BJ (cell line): ENCODE measurements at regions not wholly inside any gene's neighbourhood (a gene's known extent, or its start where the extent isn't known, plus 50 kb on each side); places are given as distances from the start of the nearest gene placed in this dataset.

Source experiments
- CTCF ChIA-PET: fragments of 350-600 bp; formaldehyde crosslinking; extraction: SDS; loops from one replicate; lab custom pipeline; 2021; ENCODE audit warnings: antibody characterized with exemption, inconsistent platforms; lab: Yijun Ruan, JAX
- POLR2A ChIA-PET: fragments of 300-600 bp; sonication (Branson Sonifier 250); formaldehyde crosslinking; extraction: SDS; loops from one replicate; lab custom pipeline; 2021; ENCODE audit warnings: antibody characterized with exemption; lab: Charles Lee
- DNase-seq: peaks from one replicate; pipeline ENCODE4 v3.0.0-alpha.2; 2011; ENCODE audit warnings: low read depth
- H3K27me3 ChIP-seq: 2 replicates; pipeline ENCODE4 v1.6.0; 2011; ENCODE audit warnings: low read length; ENCODE audit not compliant: control insufficient read depth, insufficient read depth
- H3K36me3 ChIP-seq: 2 replicates; pipeline ENCODE4 v1.5.1; 2011; ENCODE audit warnings: low read length; ENCODE audit not compliant: control insufficient read depth, insufficient read depth
- H3K4me3 ChIP-seq: 2 replicates; pipeline ENCODE4 v1.5.1; 2011; ENCODE audit warnings: low read depth, mild to moderate bottlenecking, control low read depth, low read length
- CTCF ChIP-seq: IDR thresholded peaks from 2 replicates; pipeline ENCODE4 v1.5.1; 2011; ENCODE audit warnings: low read depth, mild to moderate bottlenecking, control low read depth, inconsistent platforms, low read length, moderate library complexity; ENCODE audit not compliant: insufficient read depth

- no peak for DNase-seq
- POLR2A ChIA-PET: no interaction called here
- CTCF ChIA-PET: interaction anchor here (1.1 to 1.2 kb wide), 2 partner anchors 9 to 184 kb away, joined by 3 to 4 read pairs; no protein-coding TSS in a partner anchor
- no peak for TF ChIP-seq CTCF
- Histone ChIP-seq H3K27me3 (no peaks in the 10 kb centered on the region), H3K4me3 (no peak overlapping the region), H3K36me3 (no peaks in the 10 kb centered on the region)
These were observed 78.0 kb upstream of the HPCAL1 start for GRCh38 chr2:10224734-10225133.

- POLR2A ChIA-PET: no interaction called here
- H3K27me3 ChIP-seq: 0 out of 2 replicates have a peak, but pooled peaks cover 1% of the 10 kb centered on the region
- DNase-seq: no peak
- H3K4me3 ChIP-seq: no peak overlapping the region
- no peak for TF ChIP-seq CTCF
- CTCF ChIA-PET: interaction anchor here (1.1 to 1.2 kb wide), 2 partner anchors 9 to 183 kb away, joined by 3 to 4 read pairs; no protein-coding TSS in a partner anchor
- no peaks in the 10 kb centered on the region for H3K36me3 ChIP-seq
These were observed 77.2 kb upstream of the HPCAL1 start for GRCh38 chr2:10225291-10226037.

GRCh38 chr2:10226038-10226724 is 76.5 kb upstream of the HPCAL1 start:
- no peak for DNase-seq

GRCh38 chr2:10228611-10229365 is 73.9 kb upstream of the HPCAL1 start:
- Histone ChIP-seq H3K4me3 (no peak overlapping the region), H3K27me3 (peaks cover 1% of the 10 kb centered on the region; the same call in 1 of the 2 replicates), H3K36me3 (no peaks in the 10 kb centered on the region)
- no peak for DNase-seq
- POLR2A ChIA-PET: no interaction called here
- CTCF ChIA-PET: no interaction called here
- no peak for TF ChIP-seq CTCF

More at GRCh38 chr2:10226038-10226724, 76.5 kb upstream of the HPCAL1 start:
- H3K36me3 ChIP-seq: no peaks in the 10 kb centered on the region
- 0 out of 2 replicates have a peak, but pooled peaks cover 1% of the 10 kb centered on the region for H3K27me3 ChIP-seq
- no peak for TF ChIP-seq CTCF
- no peak overlapping the region for H3K4me3 ChIP-seq
- ChIA-PET CTCF (interaction anchor here (1.2 kb wide), 1 partner anchor 8 kb away, joined by 3 read pairs; no protein-coding TSS in a partner anchor), POLR2A (no interaction called here)
